ENCODE measurements at regions not wholly inside any gene's neighbourhood (a gene's known extent, or its start where the extent isn't known, plus 50 kb on each side); places are given as distances from the start of the nearest gene placed in this dataset.

GRCh38 chr2:66843847-66844246 is 408.9 kb downstream of the MEIS1 start:
- Histone ChIP-seq H3K4me3 (ENCODE audit: low read depth in 2 of 2, low read length in 2 of 2) (no peak overlapping the region), H3K27ac (ENCODE audit: low read length) (no peak overlapping the region), H3K36me3 (ENCODE audit: control insufficient read depth, insufficient read depth, low read length) (no peaks in the 10 kb centered on the region), H3K4me1 (ENCODE audit: control insufficient read depth, insufficient read depth, low read length) (no peaks in the 10 kb centered on the region), H3K27me3 (ENCODE audit: control insufficient read depth, insufficient read depth, low read length) (no peaks in the 10 kb centered on the region; the same call in 1 of the 2 replicates), H3K9me3 (ENCODE audit: control insufficient read depth, insufficient read depth, low read depth, low read length) (no peaks in the 10 kb centered on the region)
- in situ Hi-C loops (cut with HindIII; ENCODE audit: low pct_unique_long_range_greater_than_20kb, low sequenced_read_pairs) = no loop called here
- DNase-seq (ENCODE audit: low read depth, low spot score) (no peak), ATAC-seq (no peak)
- no TSS peak for BruUV-seq (replicated peaks)
- ChIA-PET CTCF (no interaction called here), POLR2A (no interaction called here)
- intact Hi-C loops (cut with micrococcal nuclease; ENCODE audit: unreplicated experiment) = no loop called here
- TF ChIP-seq SIN3A (IDR thresholded peaks at IDR 0.05; ENCODE audit: borderline replicate concordance, insufficient read depth, low read depth, low read length) (no peak), CTCF (IDR thresholded peaks at IDR 0.05) (no peak), POLR2AphosphoS5 (IDR thresholded peaks at IDR 0.05; ENCODE audit: low read depth, low read length) (no peak), REST (IDR thresholded peaks at IDR 0.05; ENCODE audit: insufficient read depth in 1 of 2, low read depth in 2 of 2, low read length in 1 of 2) (no peak), TCF7L2 (IDR thresholded peaks at IDR 0.05; ENCODE audit: low read depth, low read length) (no peak)

GRCh38 chr2:66845307-66845706 is 410.4 kb downstream of the MEIS1 start:
- H3K4me3 ChIP-seq (ENCODE audit: low read depth in 2 of 2, low read length in 2 of 2) = no peak overlapping the region
- no peak overlapping the region for H3K27ac ChIP-seq (ENCODE audit: low read length)
- DNase-seq (ENCODE audit: low read depth, low spot score) (no peak), ATAC-seq (no peak)
- no TSS peak for BruUV-seq (replicated peaks)
- intact Hi-C loops (cut with micrococcal nuclease; ENCODE audit: unreplicated experiment) (no loop called here), in situ Hi-C loops (cut with HindIII; ENCODE audit: low pct_unique_long_range_greater_than_20kb, low sequenced_read_pairs) (no loop called here)
- H3K9me3 ChIP-seq (ENCODE audit: control insufficient read depth, insufficient read depth, low read depth, low read length) = no peaks in the 10 kb centered on the region
- H3K27me3 ChIP-seq (ENCODE audit: control insufficient read depth, insufficient read depth, low read length) = no peaks in the 10 kb centered on the region; the same call in 1 of the 2 replicates
- H3K36me3 ChIP-seq (ENCODE audit: control insufficient read depth, insufficient read depth, low read length) = no peaks in the 10 kb centered on the region
- CTCF ChIA-PET = no interaction called here
- TF ChIP-seq CTCF (IDR thresholded peaks at IDR 0.05) (no peak), TCF7L2 (IDR thresholded peaks at IDR 0.05; ENCODE audit: low read depth, low read length) (no peak), SIN3A (IDR thresholded peaks at IDR 0.05; ENCODE audit: borderline replicate concordance, insufficient read depth, low read depth, low read length) (no peak), POLR2AphosphoS5 (IDR thresholded peaks at IDR 0.05; ENCODE audit: low read depth, low read length) (no peak), REST (IDR thresholded peaks at IDR 0.05; ENCODE audit: insufficient read depth in 1 of 2, low read depth in 2 of 2, low read length in 1 of 2) (no peak)
- POLR2A ChIA-PET = no interaction called here
- H3K4me1 ChIP-seq (ENCODE audit: control insufficient read depth, insufficient read depth, low read length) = no peaks in the 10 kb centered on the region
